Smooth muscle cell (in vitro differentiated cells): ENCODE measurements at regions not wholly inside any gene's neighbourhood (a gene's known extent, or its start where the extent isn't known, plus 50 kb on each side); places are given as distances from the start of the nearest gene placed in this dataset.

Experiments used
- DNase-seq: peaks from one replicate; lab custom pipeline; 2025; ENCODE audit not compliant: unreplicated experiment; lab: John Stamatoyannopoulos, UW
- H2AFZ ChIP-seq: fragments of 200-600 bp; sonication (generic); 2 replicates; pipeline ENCODE4 v1.6.0; 2016; ENCODE audit warnings: antibody characterized with exemption, low read depth, mild to moderate bottlenecking
- H3F3A ChIP-seq: fragments of 200-600 bp; sonication (generic); 2 replicates; pipeline ENCODE4 v1.6.0; 2017; ENCODE audit warnings: antibody characterized with exemption, low read depth
- H3K27ac ChIP-seq: fragments of 200-600 bp; sonication (generic); 2 replicates; pipeline ENCODE4 v1.5.1; 2016; ENCODE audit warnings: low read depth, mild to moderate bottlenecking
- H3K27me3 ChIP-seq: fragments of 200-600 bp; sonication (generic); 2 replicates; pipeline ENCODE4 v1.6.1; 2016; ENCODE audit warnings: low read depth, mild to moderate bottlenecking
- H3K36me3 ChIP-seq: fragments of 200-600 bp; sonication (generic); 2 replicates; pipeline ENCODE4 v1.5.1; 2016; ENCODE audit warnings: low read depth
- H3K4me1 ChIP-seq: fragments of 200-600 bp; sonication (generic); 2 replicates; pipeline ENCODE4 v1.5.1; 2016; ENCODE audit warnings: low read depth
- H3K4me2 ChIP-seq: fragments of 200-600 bp; sonication (generic); 2 replicates; pipeline ENCODE4 v1.6.0; 2016; ENCODE audit warnings: mild to moderate bottlenecking
- H3K4me3 ChIP-seq: fragments of 200-600 bp; sonication (generic); 2 replicates; pipeline ENCODE4 v1.5.1; 2016; ENCODE audit warnings: mild to moderate bottlenecking
- H3K79me2 ChIP-seq: fragments of 200-600 bp; sonication (generic); 2 replicates; pipeline ENCODE4 v1.6.0; 2016; ENCODE audit warnings: low read depth, mild to moderate bottlenecking
- H3K9ac ChIP-seq: fragments of 200-600 bp; sonication (generic); 2 replicates; pipeline ENCODE4 v1.6.0; 2016; ENCODE audit warnings: low read depth
- H3K9me3 ChIP-seq: fragments of 200-600 bp; sonication (generic); replicated peaks from 2 replicates; pipeline ENCODE4 v1.5.1; 2016; ENCODE audit warnings: low read depth
- H4K20me1 ChIP-seq: fragments of 200-600 bp; sonication (generic); 2 replicates; pipeline ENCODE4 v1.6.0; 2016; ENCODE audit warnings: low read depth
- CTCF ChIP-seq: fragments of 200-600 bp; sonication (generic); IDR thresholded peaks from 2 replicates; pipeline ENCODE4 v1.5.1; 2017; ENCODE audit warnings: borderline replicate concordance, mild to moderate bottlenecking, antibody characterized with exemption; ENCODE audit not compliant: insufficient read depth, poor library complexity, severe bottlenecking
- WGBS: methylation state at CpG from one replicate; pipeline ENCODE4 v1.1.7; 2016; ENCODE audit warnings: low lambda C conversion rate; 5-methylcytosine and 5-hydroxymethylcytosine counted together

GRCh38 chr14:43116341-43116740 lies 1390.7 kb downstream of the FSCB start:
- no peak overlapping the region for H2AFZ ChIP-seq

GRCh38 chr14:43105305-43105704 lies 1401.8 kb downstream of the FSCB start:
- H4K20me1 ChIP-seq: no peaks in the 10 kb centered on the region
- no peaks in the 10 kb centered on the region for H3K79me2 ChIP-seq
- DNase-seq: no peak

More at GRCh38 chr14:43116341-43116740, 1390.7 kb downstream of the FSCB start:
- DNase-seq: no peak
- TF ChIP-seq CTCF: no peak
- no peaks in the 10 kb centered on the region for H3K4me1 ChIP-seq
- no peaks in the 10 kb centered on the region for H3K36me3 ChIP-seq
- H3K9ac ChIP-seq: no peak overlapping the region
- no peaks in the 10 kb centered on the region for H3K9me3 ChIP-seq
- H3K4me3 ChIP-seq: no peak overlapping the region
- 80% methylated on average over 3 of the region's 3 CpGs for WGBS
- no peaks in the 10 kb centered on the region for H3K27me3 ChIP-seq
- H4K20me1 ChIP-seq: no peaks in the 10 kb centered on the region
- no peaks in the 10 kb centered on the region for H3K79me2 ChIP-seq
- no peak overlapping the region for H3K27ac ChIP-seq
- H3F3A ChIP-seq: no peaks in the 10 kb centered on the region
- H3K4me2 ChIP-seq: no peak overlapping the region

GRCh38 chr14:43090380-43090779 lies 1416.7 kb downstream of the FSCB start:
- TF ChIP-seq CTCF: no peak
- Histone ChIP-seq H3K4me2 (no peak overlapping the region), H3K27ac (no peak overlapping the region), H3K27me3 (no peaks in the 10 kb centered on the region), H3K9ac (no peak overlapping the region), H3F3A (no peaks in the 10 kb centered on the region), H2AFZ (no peak overlapping the region), H3K79me2 (no peaks in the 10 kb centered on the region), H3K4me1 (no peaks in the 10 kb centered on the region), H4K20me1 (no peaks in the 10 kb centered on the region), H3K36me3 (no peaks in the 10 kb centered on the region), H3K4me3 (no peak overlapping the region), H3K9me3 (no peaks in the 10 kb centered on the region)
- 96% methylated on average over 1 of the region's 1 CpG for WGBS
- DNase-seq: no peak

More at GRCh38 chr14:43105305-43105704, 1401.8 kb downstream of the FSCB start:
- Histone ChIP-seq H3K27me3 (no peaks in the 10 kb centered on the region), H3F3A (no peaks in the 10 kb centered on the region), H3K36me3 (no peaks in the 10 kb centered on the region), H3K9me3 (no peaks in the 10 kb centered on the region), H3K27ac (no peak overlapping the region), H3K4me2 (no peak overlapping the region), H3K9ac (no peak overlapping the region), H3K4me1 (no peaks in the 10 kb centered on the region), H2AFZ (no peak overlapping the region), H3K4me3 (no peak overlapping the region)
- TF ChIP-seq CTCF: no peak
- WGBS: 77% methylated on average over 2 of the region's 2 CpGs

GRCh38 chr14:43087666-43088065 lies 1419.4 kb downstream of the FSCB start:
- Histone ChIP-seq H3K79me2 (no peaks in the 10 kb centered on the region), H3K4me2 (no peak overlapping the region), H3K4me1 (no peaks in the 10 kb centered on the region), H3K27ac (no peak overlapping the region), H3F3A (no peaks in the 10 kb centered on the region), H2AFZ (no peak overlapping the region), H3K9me3 (no peaks in the 10 kb centered on the region), H4K20me1 (no peaks in the 10 kb centered on the region), H3K9ac (no peak overlapping the region), H3K27me3 (no peaks in the 10 kb centered on the region), H3K4me3 (no peak overlapping the region), H3K36me3 (no peaks in the 10 kb centered on the region)
- TF ChIP-seq CTCF: no peak
- DNase-seq: no peak
- WGBS: 77% methylated on average over 2 of the region's 2 CpGs
